Activated naive CD4-positive, alpha-beta T cell treated with anti-CD3 and anti-CD28 coated beads, Interleukin-2, amount 10 ng/mL, durations not matched to agents 7 days and 5 days (primary cell): ENCODE measurements at regions not wholly inside any gene's neighbourhood (a gene's known extent, or its start where the extent isn't known, plus 50 kb on each side); places are given as distances from the start of the nearest gene placed in this dataset.

Experiments
- CTCF ChIA-PET: fragments of 350-600 bp; sonication (Branson Sonifier 250); formaldehyde crosslinking; loops from one replicate; lab custom pipeline; 2021; ENCODE audit warnings: antibody characterized with exemption; lab: Charles Lee
- DNase-seq: peaks from one replicate; pipeline ENCODE4 v3.0.0-alpha.2; 2020
- H3K27ac Mint-ChIP-seq: one replicate; pipeline ENCODE4 v1.8.0; 2021; ENCODE audit warnings: mild to moderate bottlenecking, moderate library complexity, mixed read lengths
- H3K27me3 Mint-ChIP-seq: one replicate; pipeline ENCODE4 v1.8.0; 2021; ENCODE audit warnings: mild to moderate bottlenecking, mixed read lengths
- H3K36me3 Mint-ChIP-seq: one replicate; pipeline ENCODE4 v1.8.0; 2021; ENCODE audit warnings: mixed read lengths
- H3K4me1 Mint-ChIP-seq: one replicate; pipeline ENCODE4 v1.8.0; 2021; ENCODE audit warnings: mixed read lengths
- H3K4me3 Mint-ChIP-seq: one replicate; pipeline ENCODE4 v1.8.0; 2021; ENCODE audit warnings: mild to moderate bottlenecking, moderate library complexity, mixed read lengths
- H3K9me3 Mint-ChIP-seq: one replicate; pipeline ENCODE4 v1.8.0; 2021; ENCODE audit warnings: mixed read lengths

DNA sequence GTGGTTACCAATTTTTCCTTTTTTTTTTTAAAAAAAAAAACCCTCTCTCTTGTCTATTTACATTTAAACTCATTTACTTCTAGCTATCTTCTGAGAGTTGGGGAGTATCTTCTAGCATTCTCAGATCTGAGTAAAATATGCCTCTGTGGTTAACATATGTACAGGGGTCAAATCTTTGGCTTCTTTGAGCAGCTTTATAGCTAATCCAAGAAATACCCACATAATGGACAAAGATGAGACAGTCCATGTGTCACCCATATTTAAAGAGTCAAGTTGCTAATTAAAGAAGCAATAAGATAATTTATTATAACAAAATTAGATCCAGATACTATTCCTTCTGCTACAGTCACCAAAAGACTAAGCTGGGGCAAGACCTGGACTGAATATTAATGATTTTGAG is 139.0 kb upstream of the HNRNPA3 start:
- DNase-seq: no peak
- Mint-ChIP-seq H3K4me1 (no peaks in the 10 kb centered on the region), H3K27ac (no peak overlapping the region), H3K4me3 (no peak overlapping the region), H3K9me3 (no peaks in the 10 kb centered on the region), H3K27me3 (peaks cover 15% of the 10 kb centered on the region), H3K36me3 (no peaks in the 10 kb centered on the region)
- CTCF ChIA-PET: no interaction called here

DNA sequence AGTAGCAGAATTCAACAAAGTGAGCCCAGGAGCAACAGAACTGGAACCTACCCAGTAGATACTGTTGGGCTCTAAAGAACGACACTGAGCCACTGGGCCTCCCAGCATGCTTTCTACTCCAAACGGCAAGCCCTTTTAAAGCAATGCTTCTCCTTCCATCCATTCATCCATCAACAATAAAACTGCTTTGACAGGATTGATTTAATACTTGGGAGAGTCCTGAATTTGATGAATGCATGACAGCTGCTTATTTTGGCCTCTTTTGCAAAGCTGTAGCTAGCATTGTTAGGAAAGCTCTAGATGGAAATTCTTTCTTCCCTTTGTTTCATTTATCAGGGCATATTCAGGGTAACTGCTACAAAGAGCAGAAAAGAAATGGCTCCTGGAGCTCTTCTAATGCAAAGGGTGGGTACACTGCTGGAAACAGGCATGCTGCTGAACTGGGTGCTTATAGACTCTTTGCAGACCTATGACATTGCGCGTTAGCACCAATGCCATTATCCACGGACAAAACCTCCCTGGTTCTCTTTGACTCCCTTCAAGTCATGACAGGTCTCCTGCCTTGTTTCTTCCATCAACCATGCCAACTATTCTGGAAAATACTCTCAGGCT is 138.4 kb upstream of the HNRNPA3 start:
- CTCF ChIA-PET: interaction anchor here (1.7 kb wide), 1 partner anchor 12 kb away, joined by 4 read pairs; no protein-coding TSS in a partner anchor
- Mint-ChIP-seq H3K9me3 (no peaks in the 10 kb centered on the region), H3K4me3 (no peak overlapping the region), H3K4me1 (no peaks in the 10 kb centered on the region), H3K27me3 (peaks cover 15% of the 10 kb centered on the region), H3K27ac (no peak overlapping the region), H3K36me3 (no peaks in the 10 kb centered on the region)
- no peak for DNase-seq

DNA sequence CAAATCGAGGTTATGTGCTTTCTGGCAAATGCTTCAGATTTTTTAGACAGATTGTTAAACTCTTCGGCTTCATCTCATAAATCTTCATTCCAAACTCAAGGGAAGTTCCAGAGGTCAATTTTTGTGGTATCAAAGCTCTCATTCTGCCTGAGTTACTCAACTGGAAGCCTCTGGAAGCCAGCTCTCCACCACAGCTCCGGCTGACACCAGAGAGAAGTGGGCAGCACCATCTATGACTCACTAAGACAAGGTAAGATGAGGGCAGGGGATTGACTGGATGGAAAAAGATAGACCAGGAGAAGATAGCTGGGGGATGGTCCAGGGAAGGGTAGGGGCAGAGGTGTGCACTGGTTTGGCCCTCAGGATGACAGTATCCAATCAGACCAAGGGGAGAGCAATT is 137.3 kb upstream of the HNRNPA3 start:
- H3K27ac Mint-ChIP-seq: no peak overlapping the region
- no peaks in the 10 kb centered on the region for H3K4me1 Mint-ChIP-seq
- CTCF ChIA-PET: interaction anchor here (1.7 kb wide), 1 partner anchor 11 kb away, joined by 4 read pairs; no protein-coding TSS in a partner anchor
- H3K9me3 Mint-ChIP-seq: no peaks in the 10 kb centered on the region
- H3K4me3 Mint-ChIP-seq: no peak overlapping the region
- no peaks in the 10 kb centered on the region for H3K36me3 Mint-ChIP-seq
- H3K27me3 Mint-ChIP-seq: peaks cover 18% of the 10 kb centered on the region
- DNase-seq: no peak

DNA sequence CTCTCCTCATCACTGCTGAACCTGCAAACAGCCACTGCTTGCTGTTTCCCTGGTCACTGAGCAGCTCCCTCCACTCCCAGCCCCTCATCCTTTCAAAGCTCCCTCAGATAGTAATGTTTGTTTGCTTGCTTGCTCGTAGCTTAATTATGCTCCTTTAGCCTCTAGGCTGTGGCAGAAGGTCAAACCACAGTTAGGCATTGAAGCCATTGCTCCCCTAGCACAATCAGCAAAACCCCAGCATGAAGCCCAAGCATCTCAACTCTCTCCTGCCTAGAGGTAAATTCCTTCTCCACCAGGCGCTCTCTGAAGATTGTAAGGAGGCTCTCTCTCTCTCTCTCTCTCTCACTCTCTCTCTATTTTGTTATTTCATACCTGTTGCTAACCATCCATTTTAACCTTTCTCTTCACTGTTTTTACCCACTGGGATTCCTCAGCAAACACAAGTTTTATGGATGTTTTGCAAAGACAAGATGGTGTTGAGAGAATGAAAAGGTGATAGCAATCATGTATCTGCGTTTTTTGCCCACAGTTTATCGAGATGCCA is 135.9 kb upstream of the HNRNPA3 start:
- Mint-ChIP-seq H3K27ac (no peak overlapping the region), H3K4me3 (no peak overlapping the region), H3K27me3 (peaks cover 20% of the 10 kb centered on the region), H3K4me1 (no peaks in the 10 kb centered on the region), H3K9me3 (no peaks in the 10 kb centered on the region), H3K36me3 (no peaks in the 10 kb centered on the region)
- no peak for DNase-seq
- CTCF ChIA-PET: no interaction called here

DNA sequence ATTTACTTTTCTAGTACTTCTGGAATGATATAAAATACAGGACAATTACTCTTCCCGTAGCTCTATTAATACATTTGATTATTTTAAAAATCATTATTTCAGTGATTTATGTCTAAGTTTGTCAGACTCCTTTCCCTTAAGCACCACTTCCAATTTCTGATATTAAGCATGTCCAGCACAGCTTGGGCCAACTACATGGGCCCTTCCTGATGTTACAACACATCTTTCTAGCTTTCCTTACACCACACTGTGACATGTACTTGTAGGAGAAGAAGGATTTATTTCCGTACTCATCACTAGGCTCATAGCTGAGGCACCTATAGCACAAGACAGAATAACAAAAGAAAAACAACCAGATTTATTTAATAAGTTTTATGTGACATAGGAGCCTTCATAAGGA is 134.8 kb upstream of the HNRNPA3 start:
- CTCF ChIA-PET: no interaction called here
- peaks cover 24% of the 10 kb centered on the region for H3K27me3 Mint-ChIP-seq
- no peak overlapping the region for H3K27ac Mint-ChIP-seq
- H3K36me3 Mint-ChIP-seq: no peaks in the 10 kb centered on the region
- no peaks in the 10 kb centered on the region for H3K9me3 Mint-ChIP-seq
- no peaks in the 10 kb centered on the region for H3K4me1 Mint-ChIP-seq
- DNase-seq: no peak
- H3K4me3 Mint-ChIP-seq: no peak overlapping the region

DNA sequence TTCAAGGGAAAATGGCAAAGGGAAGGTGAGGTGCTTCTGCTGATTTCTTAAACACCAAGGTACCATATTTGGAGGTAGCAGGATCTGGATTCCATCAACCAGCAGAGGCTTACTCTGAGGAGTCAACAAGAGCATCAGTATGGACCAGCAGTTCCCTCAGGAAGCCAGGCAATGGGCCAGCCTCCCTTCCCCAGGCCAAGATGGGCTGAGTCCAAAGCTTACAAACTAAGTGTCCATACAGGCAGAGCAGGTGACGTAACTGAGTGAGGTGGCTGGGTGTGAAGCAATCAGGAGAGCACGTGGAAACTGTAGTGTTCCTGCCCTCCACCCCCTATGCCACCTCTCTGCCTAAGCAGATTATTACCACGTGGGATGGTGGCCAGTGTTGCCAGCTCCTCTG is 134.2 kb upstream of the HNRNPA3 start:
- no peak for DNase-seq
- H3K4me1 Mint-ChIP-seq: no peaks in the 10 kb centered on the region
- peaks cover 24% of the 10 kb centered on the region for H3K27me3 Mint-ChIP-seq
- CTCF ChIA-PET: no interaction called here
- no peak overlapping the region for H3K4me3 Mint-ChIP-seq
- H3K27ac Mint-ChIP-seq: no peak overlapping the region
- no peaks in the 10 kb centered on the region for H3K36me3 Mint-ChIP-seq
- H3K9me3 Mint-ChIP-seq: no peaks in the 10 kb centered on the region

DNA sequence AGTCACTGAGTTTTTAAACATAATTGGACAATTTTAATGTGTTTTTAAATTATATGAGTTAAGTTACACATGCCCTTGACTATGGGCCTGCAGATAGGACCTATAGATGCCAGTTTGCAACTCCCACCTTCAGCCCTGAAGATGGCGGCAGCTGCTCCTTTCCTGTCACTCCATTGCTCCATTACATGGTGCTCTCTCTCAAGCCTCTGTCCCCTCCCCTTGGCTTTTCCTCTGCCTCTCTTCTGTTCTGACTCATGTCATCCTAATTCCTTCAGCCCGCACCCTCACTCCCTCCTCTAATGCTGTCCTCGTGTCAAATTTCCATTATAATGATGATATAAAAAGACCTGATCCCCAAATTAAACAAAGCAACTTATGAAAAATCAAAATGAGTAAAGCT is 133.7 kb upstream of the HNRNPA3 start:
- Mint-ChIP-seq H3K36me3 (no peaks in the 10 kb centered on the region), H3K27me3 (peaks cover 26% of the 10 kb centered on the region), H3K4me1 (no peaks in the 10 kb centered on the region), H3K4me3 (no peak overlapping the region), H3K27ac (no peak overlapping the region), H3K9me3 (no peaks in the 10 kb centered on the region)
- no peak for DNase-seq
- CTCF ChIA-PET: interaction anchor here (0.9 kb wide), 1 partner anchor 70 kb away, joined by 3 read pairs; no protein-coding TSS in a partner anchor

DNA sequence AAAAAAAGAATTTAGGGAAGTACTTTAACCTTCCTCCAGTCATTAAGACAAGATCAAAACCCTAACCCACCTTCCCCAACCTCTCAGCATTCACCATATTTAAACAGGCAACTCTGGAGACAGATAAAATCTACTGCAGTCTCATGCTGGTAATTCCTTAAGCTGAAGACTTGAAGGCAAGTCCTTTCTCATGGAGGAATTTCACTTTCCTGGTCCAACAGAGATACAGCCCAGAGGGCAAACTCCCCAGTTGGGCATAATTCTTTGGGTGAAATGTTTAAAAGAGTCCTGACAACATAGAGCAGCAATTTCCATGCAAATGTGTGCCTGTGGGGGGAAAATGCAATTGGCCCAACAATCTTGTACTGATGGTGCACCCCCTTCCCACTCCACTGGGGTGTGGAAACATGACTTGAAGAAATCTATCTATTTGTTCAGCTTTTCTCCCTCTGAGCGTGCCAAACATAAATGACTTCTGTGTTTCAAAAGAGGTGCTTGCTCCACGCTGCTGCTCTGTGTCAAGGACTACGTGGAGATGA is 131.8 kb upstream of the HNRNPA3 start:
- Mint-ChIP-seq H3K4me3 (no peak overlapping the region), H3K36me3 (no peaks in the 10 kb centered on the region), H3K27ac (no peak overlapping the region), H3K9me3 (no peaks in the 10 kb centered on the region), H3K4me1 (no peaks in the 10 kb centered on the region), H3K27me3 (peaks cover 23% of the 10 kb centered on the region)
- CTCF ChIA-PET: interaction anchor here (1.5 kb wide), 1 partner anchor 56 kb away, joined by 3 read pairs; no protein-coding TSS in a partner anchor
- DNase-seq: no peak

DNA sequence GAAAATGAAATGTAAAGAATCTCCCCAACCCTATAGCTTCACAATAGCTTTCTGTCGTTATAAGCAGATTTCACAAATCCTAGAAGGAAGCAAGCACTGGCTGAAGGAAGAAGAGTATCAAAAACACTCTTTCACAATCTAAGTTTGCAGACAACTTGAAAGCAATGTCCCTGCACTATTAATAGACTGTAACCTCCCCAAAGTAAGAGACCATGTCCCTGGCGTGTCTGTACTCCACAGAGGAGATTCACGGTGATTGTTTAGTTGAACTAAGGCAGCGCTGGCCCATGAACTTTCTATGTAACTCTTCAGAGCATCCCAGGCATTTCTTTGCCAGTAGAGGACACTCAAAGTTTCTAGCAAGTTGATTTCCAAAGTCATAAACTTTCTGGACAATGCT is 128.0 kb upstream of the HNRNPA3 start:
- H3K4me3 Mint-ChIP-seq: no peak overlapping the region
- DNase-seq: no peak
- CTCF ChIA-PET: no interaction called here
- H3K36me3 Mint-ChIP-seq: no peaks in the 10 kb centered on the region
- peaks cover 19% of the 10 kb centered on the region for H3K27me3 Mint-ChIP-seq
- no peaks in the 10 kb centered on the region for H3K9me3 Mint-ChIP-seq
- H3K4me1 Mint-ChIP-seq: no peaks in the 10 kb centered on the region
- no peak overlapping the region for H3K27ac Mint-ChIP-seq

DNA sequence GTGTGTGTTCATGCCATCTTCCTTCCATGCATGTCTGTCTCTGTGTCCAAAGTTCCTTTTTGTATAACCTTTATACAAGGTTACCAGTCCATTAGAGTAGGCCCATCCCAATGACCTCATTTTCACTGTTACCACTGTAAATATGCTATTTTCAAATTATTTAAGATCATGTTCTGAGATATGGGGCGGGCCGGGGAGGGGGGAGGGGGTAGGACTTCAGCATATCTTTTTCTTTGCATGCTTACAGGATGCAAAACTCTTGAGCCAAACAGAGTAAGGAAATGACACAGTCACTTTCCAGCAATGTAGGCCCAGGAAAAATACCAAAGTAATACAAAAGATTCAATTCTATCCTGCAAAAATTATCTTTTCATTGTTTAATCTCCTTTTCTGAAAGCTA is 124.1 kb upstream of the HNRNPA3 start:
- no peak for DNase-seq
- no peaks in the 10 kb centered on the region for H3K36me3 Mint-ChIP-seq
- CTCF ChIA-PET: no interaction called here
- H3K4me1 Mint-ChIP-seq: no peaks in the 10 kb centered on the region
- H3K27ac Mint-ChIP-seq: no peak overlapping the region
- H3K4me3 Mint-ChIP-seq: no peak overlapping the region
- H3K9me3 Mint-ChIP-seq: no peaks in the 10 kb centered on the region
- H3K27me3 Mint-ChIP-seq: peaks cover 12% of the 10 kb centered on the region

DNA sequence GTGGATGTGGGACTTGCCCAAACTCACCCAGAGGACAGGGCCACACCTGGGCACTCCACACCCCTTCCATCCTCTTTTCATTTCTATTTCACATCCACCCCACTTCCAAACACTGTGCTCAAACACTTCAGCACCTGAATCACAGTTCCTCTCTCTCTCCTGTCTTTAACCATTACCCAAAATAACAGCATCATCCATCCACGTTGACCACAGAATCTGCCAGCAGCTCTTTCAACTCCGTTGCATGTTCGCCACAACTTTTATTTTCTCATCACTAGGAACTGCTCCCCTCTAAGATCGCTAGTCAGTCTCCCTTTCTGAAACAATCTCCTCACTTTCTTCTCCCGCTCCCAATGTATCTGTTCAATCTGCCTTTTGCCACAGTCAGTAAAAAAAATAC is 121.6 kb upstream of the HNRNPA3 start:
- Mint-ChIP-seq H3K27ac (no peak overlapping the region), H3K4me3 (no peak overlapping the region), H3K4me1 (no peaks in the 10 kb centered on the region), H3K27me3 (peaks cover 8% of the 10 kb centered on the region), H3K9me3 (no peaks in the 10 kb centered on the region), H3K36me3 (no peaks in the 10 kb centered on the region)
- CTCF ChIA-PET: no interaction called here
- DNase-seq: no peak

DNA sequence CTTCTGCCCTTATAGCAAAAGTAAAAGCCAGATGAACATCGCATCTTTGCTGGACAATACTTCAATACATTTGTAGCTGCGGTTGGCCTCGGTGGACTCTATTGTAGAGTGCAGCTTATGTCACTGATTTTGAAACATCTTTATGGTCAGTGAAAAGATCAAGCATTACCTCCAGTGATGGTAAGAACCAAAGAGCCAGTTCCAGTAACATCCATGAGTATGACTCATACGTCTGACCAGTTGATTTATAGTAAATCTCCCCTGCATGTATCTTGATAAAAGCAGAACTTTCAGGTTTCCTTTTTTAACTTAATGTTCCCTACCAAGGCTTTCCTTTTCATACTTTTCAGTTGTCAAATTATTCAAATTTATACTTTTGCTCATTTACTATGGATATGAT is 119.2 kb upstream of the HNRNPA3 start:
- Mint-ChIP-seq H3K36me3 (no peaks in the 10 kb centered on the region), H3K4me3 (no peak overlapping the region), H3K4me1 (no peaks in the 10 kb centered on the region), H3K27me3 (peaks cover 11% of the 10 kb centered on the region), H3K9me3 (no peaks in the 10 kb centered on the region), H3K27ac (no peak overlapping the region)
- DNase-seq: no peak
- CTCF ChIA-PET: no interaction called here

DNA sequence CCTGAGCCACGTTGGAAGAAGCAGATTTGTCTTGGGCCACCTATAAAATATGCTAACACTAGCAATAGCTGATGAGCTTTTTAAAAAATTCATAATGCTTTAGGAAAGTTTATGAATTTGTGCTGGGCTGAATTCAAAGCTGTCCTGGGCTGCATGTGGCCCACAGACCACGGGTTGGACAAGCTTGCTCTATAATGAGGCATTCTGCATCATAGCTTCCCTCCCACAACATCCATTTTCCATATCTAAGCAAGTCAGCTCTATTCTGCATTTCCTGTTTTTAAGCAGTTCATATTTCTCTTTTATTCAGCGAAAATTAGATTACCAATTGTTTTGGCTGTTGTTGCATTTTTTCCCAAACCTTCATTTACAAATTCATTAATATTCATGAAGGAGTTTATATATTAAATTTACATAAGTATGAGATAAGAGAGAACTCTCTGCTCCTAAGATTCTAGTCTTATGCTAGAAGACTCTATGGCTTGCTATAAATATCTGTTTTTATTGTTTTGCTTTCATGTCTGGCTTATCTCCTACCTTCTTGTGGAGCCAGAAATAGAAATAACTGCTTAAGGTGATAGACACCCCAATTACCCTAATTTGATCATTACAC is 114.5 kb upstream of the HNRNPA3 start:
- DNase-seq: no peak
- no peak overlapping the region for H3K27ac Mint-ChIP-seq
- CTCF ChIA-PET: interaction anchor here (1.2 kb wide), 1 partner anchor 50 kb away, joined by 3 read pairs; no protein-coding TSS in a partner anchor
- H3K9me3 Mint-ChIP-seq: no peaks in the 10 kb centered on the region
- H3K4me1 Mint-ChIP-seq: no peaks in the 10 kb centered on the region
- peaks cover 6% of the 10 kb centered on the region for H3K27me3 Mint-ChIP-seq
- no peaks in the 10 kb centered on the region for H3K36me3 Mint-ChIP-seq
- H3K4me3 Mint-ChIP-seq: no peak overlapping the region

DNA sequence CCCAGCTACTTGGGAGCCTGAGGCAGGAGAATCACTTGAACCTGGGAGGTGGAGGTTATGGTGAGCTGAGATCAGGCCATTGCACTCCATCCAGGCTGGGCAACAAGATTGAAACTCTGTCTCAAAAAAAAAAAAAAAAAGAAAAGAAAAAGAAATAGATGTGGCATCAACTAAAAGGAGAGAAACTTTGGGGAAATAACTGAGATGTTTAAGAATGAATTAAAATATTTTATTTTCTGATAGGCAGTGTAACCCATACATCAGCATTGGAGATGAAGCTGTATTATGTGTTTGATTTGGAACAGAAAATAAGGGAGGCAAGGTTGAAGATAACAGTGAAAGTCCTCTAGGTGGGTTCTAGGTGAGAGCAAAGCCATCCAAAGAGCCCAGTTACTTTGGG is 110.7 kb upstream of the HNRNPA3 start:
- Mint-ChIP-seq H3K9me3 (no peaks in the 10 kb centered on the region), H3K27ac (no peak overlapping the region), H3K36me3 (no peaks in the 10 kb centered on the region), H3K4me3 (no peak overlapping the region), H3K27me3 (peaks cover 5% of the 10 kb centered on the region), H3K4me1 (no peaks in the 10 kb centered on the region)
- CTCF ChIA-PET: no interaction called here
- no peak for DNase-seq

DNA sequence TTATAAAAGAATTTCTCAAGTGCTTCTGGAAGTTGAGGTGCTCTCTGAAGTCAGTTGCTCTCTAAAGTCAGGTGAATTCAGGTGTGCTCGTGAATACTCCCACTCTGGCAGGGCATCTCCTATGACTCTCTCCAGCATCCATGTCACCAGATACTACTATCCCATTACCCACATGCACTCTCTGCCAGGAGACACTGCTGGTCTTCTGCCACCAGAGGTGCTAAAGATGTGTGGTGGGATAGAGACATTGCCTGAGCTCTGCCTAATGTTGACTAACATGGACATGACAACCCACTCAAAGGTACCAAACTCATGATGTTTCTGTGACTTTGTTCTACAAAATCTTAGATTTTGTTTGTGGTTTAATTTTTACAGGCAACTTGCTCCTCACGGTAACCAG is 106.4 kb upstream of the HNRNPA3 start:
- Mint-ChIP-seq H3K27me3 (peaks cover 10% of the 10 kb centered on the region), H3K4me3 (no peak overlapping the region), H3K27ac (no peak overlapping the region), H3K4me1 (no peaks in the 10 kb centered on the region), H3K9me3 (no peaks in the 10 kb centered on the region), H3K36me3 (no peaks in the 10 kb centered on the region)
- CTCF ChIA-PET: no interaction called here
- DNase-seq: no peak
